BJ (cell line): ENCODE measurements at regions not wholly inside any gene's neighbourhood (a gene's known extent, or its start where the extent isn't known, plus 50 kb on each side); places are given as distances from the start of the nearest gene placed in this dataset.

ENCODE experiments used
- CTCF ChIA-PET: fragments of 350-600 bp; formaldehyde crosslinking; extraction: SDS; loops from one replicate; lab custom pipeline; 2021; ENCODE audit warnings: antibody characterized with exemption, inconsistent platforms; lab: Yijun Ruan, JAX
- POLR2A ChIA-PET: fragments of 300-600 bp; sonication (Branson Sonifier 250); formaldehyde crosslinking; extraction: SDS; loops from one replicate; lab custom pipeline; 2021; ENCODE audit warnings: antibody characterized with exemption; lab: Charles Lee
- DNase-seq: peaks from one replicate; pipeline ENCODE4 v3.0.0-alpha.2; 2011; ENCODE audit warnings: low read depth
- H3K27me3 ChIP-seq: 2 replicates; pipeline ENCODE4 v1.6.0; 2011; ENCODE audit warnings: low read length; ENCODE audit not compliant: control insufficient read depth, insufficient read depth
- H3K36me3 ChIP-seq: 2 replicates; pipeline ENCODE4 v1.5.1; 2011; ENCODE audit warnings: low read length; ENCODE audit not compliant: control insufficient read depth, insufficient read depth
- H3K4me3 ChIP-seq: 2 replicates; pipeline ENCODE4 v1.5.1; 2011; ENCODE audit warnings: low read depth, mild to moderate bottlenecking, control low read depth, low read length
- TF ChIP-seq, protein P1 (sequence below): IDR thresholded peaks from 2 replicates; pipeline ENCODE4 v1.5.1; 2011; ENCODE audit warnings: low read depth, mild to moderate bottlenecking, control low read depth, inconsistent platforms, low read length, moderate library complexity; ENCODE audit not compliant: insufficient read depth

GRCh38 chr17:70922268-70922667 lies 752.9 kb downstream of the KCNJ2 start:
- TF ChIP-seq, protein P1, sequence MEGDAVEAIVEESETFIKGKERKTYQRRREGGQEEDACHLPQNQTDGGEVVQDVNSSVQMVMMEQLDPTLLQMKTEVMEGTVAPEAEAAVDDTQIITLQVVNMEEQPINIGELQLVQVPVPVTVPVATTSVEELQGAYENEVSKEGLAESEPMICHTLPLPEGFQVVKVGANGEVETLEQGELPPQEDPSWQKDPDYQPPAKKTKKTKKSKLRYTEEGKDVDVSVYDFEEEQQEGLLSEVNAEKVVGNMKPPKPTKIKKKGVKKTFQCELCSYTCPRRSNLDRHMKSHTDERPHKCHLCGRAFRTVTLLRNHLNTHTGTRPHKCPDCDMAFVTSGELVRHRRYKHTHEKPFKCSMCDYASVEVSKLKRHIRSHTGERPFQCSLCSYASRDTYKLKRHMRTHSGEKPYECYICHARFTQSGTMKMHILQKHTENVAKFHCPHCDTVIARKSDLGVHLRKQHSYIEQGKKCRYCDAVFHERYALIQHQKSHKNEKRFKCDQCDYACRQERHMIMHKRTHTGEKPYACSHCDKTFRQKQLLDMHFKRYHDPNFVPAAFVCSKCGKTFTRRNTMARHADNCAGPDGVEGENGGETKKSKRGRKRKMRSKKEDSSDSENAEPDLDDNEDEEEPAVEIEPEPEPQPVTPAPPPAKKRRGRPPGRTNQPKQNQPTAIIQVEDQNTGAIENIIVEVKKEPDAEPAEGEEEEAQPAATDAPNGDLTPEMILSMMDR: no peak
- no peak overlapping the region for H3K4me3 ChIP-seq
- H3K36me3 ChIP-seq: no peaks in the 10 kb centered on the region
- POLR2A ChIA-PET: no interaction called here
- DNase-seq: no peak
- CTCF ChIA-PET: no interaction called here
- no peaks in the 10 kb centered on the region for H3K27me3 ChIP-seq

- DNase-seq: no peak
- Histone ChIP-seq H3K4me3 (no peak overlapping the region), H3K36me3 (no peaks in the 10 kb centered on the region), H3K27me3 (no peaks in the 10 kb centered on the region)
- CTCF ChIA-PET: no interaction called here
- POLR2A ChIA-PET: no interaction called here
- TF ChIP-seq, protein P1: no peak
Measured at GRCh38 chr17:70924776-70925175, 755.4 kb downstream of the KCNJ2 start.

DNA sequence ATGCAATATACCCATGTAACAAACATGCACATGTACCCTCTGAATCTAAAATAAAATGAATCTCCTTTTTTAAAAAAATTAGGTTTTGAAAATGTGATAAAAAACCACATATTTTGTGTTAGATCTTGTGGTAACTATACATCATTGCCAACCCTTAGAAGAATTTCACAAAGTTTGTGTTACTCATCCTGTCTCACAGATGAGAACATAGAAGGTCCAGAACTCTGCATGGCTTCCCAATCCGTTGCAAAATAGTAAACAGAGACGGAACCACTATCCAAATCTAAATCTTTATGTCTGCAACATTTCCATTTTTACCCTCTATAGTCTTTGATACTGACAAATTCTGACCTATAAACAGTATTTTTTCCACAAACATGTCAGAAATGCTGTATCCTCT lies 759.9 kb downstream of the KCNJ2 start:
- ChIA-PET CTCF (no interaction called here), POLR2A (no interaction called here)
- H3K36me3 ChIP-seq: no peaks in the 10 kb centered on the region

DNA sequence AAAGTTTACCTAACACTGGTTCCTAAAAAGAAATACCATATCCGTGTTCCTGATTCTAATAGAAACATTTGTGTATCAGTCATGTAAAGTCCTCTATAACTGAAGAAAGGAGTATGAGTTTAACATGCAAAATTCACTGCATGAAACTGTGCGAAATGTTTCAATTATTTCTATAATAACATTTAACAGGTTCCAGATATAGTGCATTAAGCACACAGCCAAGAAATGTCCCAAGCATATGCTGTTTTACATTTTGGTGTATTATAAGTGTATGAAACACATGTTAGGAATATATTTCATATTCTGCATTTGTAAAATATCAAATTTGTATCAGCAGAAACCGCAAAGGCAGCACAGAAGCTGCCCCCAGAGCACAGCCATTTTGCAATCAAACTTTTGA lies 764.9 kb downstream of the KCNJ2 start:
- no peaks in the 10 kb centered on the region for H3K36me3 ChIP-seq
- TF ChIP-seq, protein P1: no peak
- no peak for DNase-seq
- H3K27me3 ChIP-seq: no peaks in the 10 kb centered on the region
- ChIA-PET POLR2A (no interaction called here), CTCF (no interaction called here)
- H3K4me3 ChIP-seq: no peak overlapping the region

More for the DNA sequence above, 759.9 kb downstream of the KCNJ2 start:
- no peak for DNase-seq
- Histone ChIP-seq H3K27me3 (no peaks in the 10 kb centered on the region), H3K4me3 (no peak overlapping the region)
- TF ChIP-seq, protein P1: no peak

GRCh38 chr17:70934835-70935234 lies 765.5 kb downstream of the KCNJ2 start:
- Histone ChIP-seq H3K4me3 (no peak overlapping the region), H3K27me3 (no peaks in the 10 kb centered on the region), H3K36me3 (no peaks in the 10 kb centered on the region)
- TF ChIP-seq, protein P1: no peak
- ChIA-PET CTCF (no interaction called here), POLR2A (no interaction called here)
- no peak for DNase-seq
